Activated naive CD4-positive, alpha-beta T cell treated with anti-CD3 and anti-CD28 coated beads, Interleukin-2, amount 50 U/mL, for 24 hours (primary cell): ENCODE measurements at regions not wholly inside any gene's neighbourhood (a gene's known extent, or its start where the extent isn't known, plus 50 kb on each side); places are given as distances from the start of the nearest gene placed in this dataset.

Experiments
- H3K27ac Mint-ChIP-seq: one replicate; pipeline ENCODE4 v1.8.0; 2021; ENCODE audit warnings: mild to moderate bottlenecking, mixed read lengths
- H3K27me3 Mint-ChIP-seq: one replicate; pipeline ENCODE4 v1.8.0; 2021; ENCODE audit warnings: mixed read lengths
- H3K36me3 Mint-ChIP-seq: one replicate; pipeline ENCODE4 v1.8.0; 2021; ENCODE audit warnings: mixed read lengths
- H3K4me1 Mint-ChIP-seq: one replicate; pipeline ENCODE4 v1.8.0; 2021; ENCODE audit warnings: mixed read lengths
- H3K4me3 Mint-ChIP-seq: one replicate; pipeline ENCODE4 v1.8.0; 2021; ENCODE audit warnings: mild to moderate bottlenecking, mixed read lengths
- H3K9me3 Mint-ChIP-seq: one replicate; pipeline ENCODE4 v1.8.0; 2021; ENCODE audit warnings: mixed read lengths

DNA sequence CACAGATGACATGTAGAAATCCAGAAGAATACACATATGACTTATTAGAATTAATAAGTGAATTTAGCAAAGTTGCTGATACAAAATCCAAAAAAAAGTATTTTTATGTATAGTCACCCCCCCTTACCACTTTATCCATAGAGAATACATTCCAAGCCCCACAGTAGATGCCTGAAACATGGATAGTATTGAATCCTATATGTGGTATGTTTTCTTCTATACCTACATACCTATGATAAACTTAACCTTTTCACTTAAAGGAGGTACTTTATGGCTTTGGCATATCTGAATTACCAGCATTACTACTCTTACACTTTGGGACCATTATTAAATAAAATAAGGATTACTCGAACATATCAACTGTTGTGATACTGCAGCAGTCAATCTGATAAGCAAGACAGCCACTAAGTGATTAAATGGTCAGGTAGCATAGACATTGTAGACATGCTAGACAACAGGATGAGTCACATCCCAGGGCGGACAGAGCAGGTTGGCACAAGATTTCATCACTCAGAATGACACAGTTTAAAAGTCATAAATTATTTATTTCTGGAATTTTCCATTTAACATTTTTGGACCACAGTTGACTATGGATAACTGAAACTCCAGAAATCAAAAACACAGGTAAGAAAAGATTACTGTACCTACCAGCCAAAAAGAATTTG, 208.2 kb upstream of the CHAC2 start:
- Mint-ChIP-seq H3K4me1 (no peaks in the 10 kb centered on the region), H3K27me3 (peaks cover 1% of the 10 kb centered on the region), H3K4me3 (no peak overlapping the region), H3K36me3 (no peaks in the 10 kb centered on the region), H3K27ac (no peak overlapping the region), H3K9me3 (peaks cover 5% of the 10 kb centered on the region)

DNA sequence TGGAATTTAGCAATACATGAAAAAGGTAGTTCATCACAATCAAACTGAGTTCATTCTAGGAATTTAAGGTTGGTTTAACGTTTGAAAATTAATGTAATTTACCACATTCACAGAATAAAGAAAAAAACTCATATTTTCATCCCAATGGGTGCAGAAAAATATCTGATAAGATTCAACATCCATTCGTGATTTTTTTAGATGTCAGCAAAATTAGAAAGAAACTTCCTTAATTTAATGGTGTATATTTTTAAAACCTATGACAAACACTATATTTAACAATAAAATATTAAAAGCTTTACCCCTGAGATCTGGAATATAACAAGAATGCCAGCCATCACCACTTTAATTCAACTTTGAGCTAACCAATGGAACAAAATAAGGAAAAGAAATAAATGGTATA, 208.7 kb upstream of the CHAC2 start:
- peaks cover 1% of the 10 kb centered on the region for H3K27me3 Mint-ChIP-seq
- H3K4me1 Mint-ChIP-seq = no peaks in the 10 kb centered on the region
- H3K9me3 Mint-ChIP-seq = peaks cover 5% of the 10 kb centered on the region
- H3K36me3 Mint-ChIP-seq = no peaks in the 10 kb centered on the region
- no peak overlapping the region for H3K27ac Mint-ChIP-seq
- no peak overlapping the region for H3K4me3 Mint-ChIP-seq

DNA sequence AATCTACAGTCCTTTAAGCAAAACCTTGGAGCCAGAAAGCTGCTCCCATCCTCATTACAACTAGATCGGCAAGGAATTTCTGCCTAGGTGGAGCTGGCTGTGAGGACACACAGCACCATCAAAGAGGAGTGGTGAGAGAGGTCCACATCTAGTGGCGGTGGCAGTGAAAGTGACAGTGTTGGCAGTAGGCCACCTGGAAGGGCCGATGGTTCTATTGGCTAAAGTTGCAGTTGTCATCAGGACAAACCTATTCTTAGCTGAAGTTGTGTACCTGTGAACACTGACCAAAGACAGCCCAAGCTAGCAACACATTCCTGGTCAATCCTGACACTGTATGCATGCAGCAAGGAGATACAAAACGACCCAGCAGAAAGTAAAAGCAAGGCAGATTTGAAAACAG, 218.1 kb upstream of the CHAC2 start:
- Mint-ChIP-seq H3K27ac (no peak overlapping the region), H3K36me3 (no peaks in the 10 kb centered on the region), H3K27me3 (peaks cover 6% of the 10 kb centered on the region), H3K4me3 (no peak overlapping the region), H3K9me3 (peaks cover 7% of the 10 kb centered on the region), H3K4me1 (no peaks in the 10 kb centered on the region)

DNA sequence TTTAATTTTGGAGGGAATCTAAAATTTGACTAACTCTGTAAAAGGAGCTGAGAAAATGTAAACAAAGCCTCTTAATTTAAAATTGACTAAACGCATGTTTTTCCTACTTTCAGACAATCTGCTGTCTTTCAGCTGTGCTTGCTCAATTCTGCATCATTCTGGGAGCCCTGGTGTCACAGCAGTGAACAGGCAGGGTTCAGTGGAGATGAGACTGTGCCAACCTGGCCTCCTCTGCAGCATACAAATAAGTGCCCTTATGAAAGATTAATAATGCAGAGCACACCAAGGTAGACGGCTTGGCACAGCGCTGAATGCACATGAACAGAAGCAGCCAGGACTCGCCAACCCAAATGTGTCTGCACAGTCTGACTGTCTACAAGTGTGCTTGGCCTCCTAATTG, 222.0 kb upstream of the CHAC2 start:
- Mint-ChIP-seq H3K4me1 (no peaks in the 10 kb centered on the region), H3K36me3 (no peaks in the 10 kb centered on the region), H3K27ac (no peak overlapping the region), H3K4me3 (no peak overlapping the region), H3K9me3 (no peaks in the 10 kb centered on the region), H3K27me3 (peaks cover 7% of the 10 kb centered on the region)

DNA sequence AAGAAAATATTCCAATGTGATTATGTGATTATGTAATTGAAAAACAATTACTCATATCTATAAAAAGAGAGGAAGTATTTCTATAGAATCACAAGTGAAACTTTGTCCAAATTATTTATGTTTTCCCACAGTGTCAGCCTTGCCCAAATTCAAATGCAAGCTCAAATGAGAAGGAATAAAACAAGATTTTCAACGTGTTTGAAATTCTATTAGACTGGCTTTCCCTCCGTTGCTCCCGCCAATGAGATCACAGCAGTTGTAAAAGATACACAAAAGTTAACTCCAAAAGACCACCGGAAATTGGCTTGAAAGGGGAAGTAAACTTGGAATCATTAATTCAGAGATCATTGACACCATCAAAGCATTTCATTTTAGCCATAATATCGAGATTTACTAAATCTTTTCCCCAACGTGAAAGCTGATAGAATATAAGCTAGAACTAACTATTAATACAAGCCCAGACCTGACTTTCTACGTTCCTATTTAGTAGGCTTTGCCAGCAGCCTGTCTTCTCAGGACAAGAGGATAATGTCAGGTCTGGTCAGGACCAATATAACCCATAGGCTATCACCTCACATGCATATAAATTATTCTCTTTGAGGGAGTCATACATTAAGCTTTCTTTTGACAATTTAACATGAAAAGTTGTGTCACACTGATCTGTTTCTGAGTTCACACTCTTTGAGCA, 222.6 kb upstream of the CHAC2 start:
- H3K4me3 Mint-ChIP-seq = no peak overlapping the region
- H3K9me3 Mint-ChIP-seq = no peaks in the 10 kb centered on the region
- peaks cover 7% of the 10 kb centered on the region for H3K27me3 Mint-ChIP-seq
- H3K36me3 Mint-ChIP-seq = no peaks in the 10 kb centered on the region
- no peaks in the 10 kb centered on the region for H3K4me1 Mint-ChIP-seq
- no peak overlapping the region for H3K27ac Mint-ChIP-seq

DNA sequence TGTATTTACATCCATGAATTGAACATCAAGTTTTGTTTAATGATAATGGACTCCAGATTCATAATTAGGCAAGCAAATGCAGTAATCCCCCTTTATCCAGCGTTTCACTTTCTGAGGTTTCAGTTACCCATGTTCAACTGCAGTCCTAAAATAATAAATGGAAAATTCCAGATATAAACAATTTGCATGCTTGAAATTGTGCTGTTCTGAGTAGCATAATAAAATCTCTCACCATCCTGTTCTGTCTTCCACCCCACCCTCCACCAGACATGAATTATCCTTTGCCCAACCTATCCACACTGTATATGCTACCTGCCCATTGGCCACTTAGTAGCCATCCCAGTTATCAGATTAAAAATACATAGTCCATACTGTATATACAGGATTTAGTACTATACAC, 224.5 kb upstream of the CHAC2 start:
- H3K27ac Mint-ChIP-seq = no peak overlapping the region

DNA sequence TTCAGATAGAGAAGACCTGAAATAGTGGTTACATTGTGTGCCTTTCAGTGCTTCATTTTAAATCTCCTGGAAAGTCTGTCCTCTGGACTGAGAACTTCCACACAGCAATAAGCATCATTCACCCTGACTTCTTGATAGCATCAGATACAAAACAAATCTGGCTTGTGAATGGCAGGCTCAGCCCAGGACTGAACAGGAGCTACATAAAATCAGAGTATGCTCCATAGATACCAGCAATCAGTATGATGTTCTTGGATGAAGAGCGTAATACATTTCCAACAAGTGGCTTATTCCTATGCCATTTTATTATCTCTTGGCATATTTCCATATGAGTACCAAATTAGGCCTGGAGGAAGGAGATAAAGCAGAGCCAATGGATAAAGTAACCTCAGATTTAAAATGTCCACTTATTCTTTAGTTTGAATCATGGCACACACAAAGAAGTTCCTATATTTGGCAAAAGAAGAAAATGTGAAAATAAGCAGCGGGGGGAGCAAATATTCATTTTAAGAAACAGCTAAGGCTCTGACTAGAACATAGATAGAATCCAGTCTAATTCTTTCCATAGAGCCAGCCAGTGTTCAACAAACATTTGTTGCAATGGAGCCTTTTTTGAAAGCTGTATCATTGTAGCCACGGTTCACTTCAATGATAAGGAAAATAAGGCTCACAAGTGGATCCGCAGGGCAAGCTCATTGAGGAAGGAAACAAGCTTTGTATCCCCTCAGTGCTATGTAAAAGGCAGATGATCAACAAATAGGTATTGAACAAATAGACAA, 230.8 kb upstream of the CHAC2 start:
- Mint-ChIP-seq H3K27ac (no peak overlapping the region), H3K4me1 (no peaks in the 10 kb centered on the region)

More for the DNA sequence above, 224.5 kb upstream of the CHAC2 start:
- Mint-ChIP-seq H3K36me3 (no peaks in the 10 kb centered on the region), H3K27me3 (peaks cover 11% of the 10 kb centered on the region), H3K9me3 (peaks cover 5% of the 10 kb centered on the region), H3K4me1 (no peaks in the 10 kb centered on the region), H3K4me3 (no peak overlapping the region)

DNA sequence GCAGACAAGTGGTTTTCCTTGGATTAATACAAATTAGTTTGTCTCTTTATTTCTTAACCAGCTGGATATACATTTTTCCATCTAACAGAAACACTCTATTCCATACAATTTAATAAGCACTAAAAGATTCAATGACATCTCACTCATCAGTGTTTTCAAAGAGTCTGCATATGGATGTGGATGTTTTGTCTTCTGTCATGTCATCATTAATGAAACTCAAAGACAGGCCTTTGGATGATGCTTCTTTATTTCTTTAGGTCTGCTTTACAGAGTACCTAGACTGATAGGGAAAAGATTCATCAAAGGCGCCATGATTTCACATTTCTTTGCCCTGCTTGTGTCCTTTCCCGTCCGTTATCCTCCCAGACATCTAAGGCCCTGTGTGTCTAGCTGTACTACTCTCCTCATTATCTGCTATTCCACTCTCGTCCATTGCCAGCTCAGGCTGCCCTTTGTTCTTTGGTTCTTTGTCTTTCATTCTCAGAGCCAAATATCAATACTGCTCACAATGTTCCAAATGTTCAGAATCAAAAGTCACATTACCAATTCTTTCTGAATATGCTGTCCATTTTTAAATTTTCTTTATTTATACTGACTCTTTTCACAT, 232.3 kb upstream of the CHAC2 start:
- no peaks in the 10 kb centered on the region for H3K4me1 Mint-ChIP-seq
- H3K9me3 Mint-ChIP-seq = peaks cover 11% of the 10 kb centered on the region
- no peak overlapping the region for H3K27ac Mint-ChIP-seq
- no peaks in the 10 kb centered on the region for H3K36me3 Mint-ChIP-seq
- no peak overlapping the region for H3K4me3 Mint-ChIP-seq
- peaks cover 10% of the 10 kb centered on the region for H3K27me3 Mint-ChIP-seq

More for the DNA sequence above, 230.8 kb upstream of the CHAC2 start:
- no peaks in the 10 kb centered on the region for H3K36me3 Mint-ChIP-seq
- no peak overlapping the region for H3K4me3 Mint-ChIP-seq
- peaks cover 9% of the 10 kb centered on the region for H3K9me3 Mint-ChIP-seq
- H3K27me3 Mint-ChIP-seq = peaks cover 12% of the 10 kb centered on the region

DNA sequence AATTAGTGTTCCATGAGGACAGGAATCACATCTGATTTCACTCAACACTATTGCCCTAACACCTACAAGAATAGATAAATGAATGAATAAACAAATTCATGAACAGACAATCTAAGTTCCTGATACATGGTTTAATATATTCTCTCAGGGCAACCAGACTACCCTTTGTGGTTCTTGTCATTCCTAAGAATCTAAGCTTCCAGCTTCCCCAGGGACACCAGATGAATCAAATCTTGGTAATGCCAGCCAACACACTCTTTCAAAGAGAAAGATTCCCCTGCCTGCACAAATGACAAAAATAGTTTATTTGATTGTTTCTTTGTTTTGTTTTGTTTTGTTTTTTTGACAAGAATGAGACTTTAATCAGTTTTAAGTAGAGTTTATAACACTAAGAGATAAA, 237.5 kb upstream of the CHAC2 start:
- H3K9me3 Mint-ChIP-seq = peaks cover 15% of the 10 kb centered on the region
- no peak overlapping the region for H3K27ac Mint-ChIP-seq
- H3K27me3 Mint-ChIP-seq = peaks cover 4% of the 10 kb centered on the region
- no peaks in the 10 kb centered on the region for H3K4me1 Mint-ChIP-seq
- no peak overlapping the region for H3K4me3 Mint-ChIP-seq
- peaks cover 1% of the 10 kb centered on the region for H3K36me3 Mint-ChIP-seq

DNA sequence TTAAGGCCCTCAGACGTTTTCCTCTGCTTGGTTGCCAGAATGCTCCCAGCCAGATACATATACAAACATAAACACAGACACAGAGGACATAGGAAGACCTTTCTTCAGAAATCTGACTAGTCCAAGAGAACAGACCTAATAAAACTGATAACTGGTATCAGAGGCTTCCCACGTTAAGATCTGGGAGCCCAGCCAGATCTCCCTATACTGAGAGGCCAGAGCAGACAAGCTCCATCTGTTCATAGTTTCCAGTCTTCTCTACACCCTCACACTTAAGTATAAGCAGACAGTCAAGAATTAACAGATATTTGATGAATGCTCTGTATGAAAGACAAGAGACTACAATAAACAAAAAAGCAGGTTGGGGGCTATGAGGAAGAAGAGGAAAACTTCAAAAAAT, 240.5 kb upstream of the CHAC2 start:
- Mint-ChIP-seq H3K27ac (no peak overlapping the region), H3K4me1 (no peaks in the 10 kb centered on the region), H3K4me3 (no peak overlapping the region), H3K9me3 (peaks cover 15% of the 10 kb centered on the region), H3K27me3 (peaks cover 9% of the 10 kb centered on the region), H3K36me3 (peaks cover 1% of the 10 kb centered on the region)

DNA sequence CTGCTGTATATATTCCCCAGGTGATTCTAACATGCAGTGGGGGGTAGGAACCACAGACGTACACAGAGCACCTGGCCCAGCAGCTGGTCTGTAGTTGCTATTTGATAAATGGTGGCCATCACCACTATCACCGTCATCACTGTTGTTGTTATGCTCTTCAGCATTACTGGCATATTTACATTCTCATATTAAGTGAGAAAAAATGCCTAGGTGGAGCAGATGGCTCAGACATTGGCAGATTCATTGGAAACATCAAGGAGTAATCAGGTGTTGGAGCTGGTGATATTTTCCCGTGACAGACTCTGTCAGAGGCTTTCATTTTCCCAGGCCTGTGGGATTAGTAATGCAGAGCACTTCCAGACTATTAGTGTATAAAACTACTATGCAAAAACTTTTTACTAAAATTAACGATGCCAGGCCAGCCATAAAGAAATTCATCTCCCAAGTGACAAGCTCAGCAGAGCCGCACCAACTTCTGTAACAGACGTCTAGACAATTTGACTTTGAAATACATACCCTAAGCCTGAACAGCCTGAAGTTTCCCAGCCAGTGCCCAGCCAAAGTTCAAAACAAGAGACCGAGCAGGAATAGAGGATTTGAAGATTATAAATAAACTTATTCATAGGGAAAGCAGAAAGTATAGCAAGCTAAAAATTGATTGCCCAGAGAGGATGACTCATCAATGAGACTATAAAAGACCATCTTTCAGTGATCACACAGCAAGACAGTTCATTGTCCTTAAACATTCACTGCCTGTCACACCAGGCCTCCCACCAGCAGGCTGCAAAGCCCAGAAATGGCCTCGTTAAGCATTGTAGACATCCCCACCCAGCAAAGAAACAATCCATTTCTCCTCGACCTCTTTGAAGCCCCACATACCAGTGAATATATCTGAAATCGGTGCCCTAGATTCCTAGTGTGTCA, 247.4 kb upstream of the CHAC2 start:
- H3K36me3 Mint-ChIP-seq = no peaks in the 10 kb centered on the region
- no peak overlapping the region for H3K27ac Mint-ChIP-seq
- H3K27me3 Mint-ChIP-seq = peaks cover 10% of the 10 kb centered on the region
- H3K4me3 Mint-ChIP-seq = no peak overlapping the region
- no peaks in the 10 kb centered on the region for H3K9me3 Mint-ChIP-seq
- no peaks in the 10 kb centered on the region for H3K4me1 Mint-ChIP-seq

DNA sequence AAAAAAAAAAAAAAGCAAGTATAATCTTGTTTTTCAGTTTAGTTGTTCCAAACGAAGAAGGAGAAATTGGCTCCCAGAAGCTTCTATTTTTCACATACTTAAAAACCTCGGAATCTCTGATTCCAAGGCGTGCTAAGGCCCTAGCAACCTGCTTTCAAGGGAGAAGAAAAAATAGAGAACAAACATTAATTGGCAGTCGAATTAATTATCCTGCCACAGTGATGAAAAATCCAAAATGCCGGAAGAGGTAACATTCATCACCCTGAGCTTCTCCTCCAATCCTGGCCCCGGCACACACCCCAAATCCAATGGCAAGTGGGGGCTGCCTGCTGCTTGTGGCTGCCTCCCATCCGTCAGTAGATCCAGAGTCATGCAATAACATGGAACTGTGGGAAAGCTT, 250.2 kb upstream of the CHAC2 start:
- Mint-ChIP-seq H3K27ac (no peak overlapping the region), H3K4me3 (no peak overlapping the region), H3K27me3 (peaks cover 3% of the 10 kb centered on the region), H3K4me1 (no peaks in the 10 kb centered on the region), H3K36me3 (no peaks in the 10 kb centered on the region), H3K9me3 (no peaks in the 10 kb centered on the region)

DNA sequence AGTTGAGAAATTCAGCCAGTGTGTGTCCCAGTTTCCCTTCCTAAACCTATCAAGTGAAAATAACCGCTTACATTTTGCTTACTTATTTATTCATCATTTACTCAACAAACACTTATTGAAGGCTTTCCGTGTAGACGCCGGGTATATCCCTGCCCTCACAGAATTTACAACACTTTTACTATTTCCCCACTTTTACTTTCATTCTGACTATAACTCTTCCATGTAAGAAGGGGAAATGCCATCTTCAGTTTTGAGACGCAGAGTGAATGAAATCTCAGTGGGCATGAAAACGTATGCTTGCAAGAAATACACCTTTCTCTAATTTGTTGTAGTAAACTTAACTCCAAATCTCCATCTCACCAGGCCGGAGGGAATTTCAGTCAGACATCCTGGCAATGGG, 251.0 kb upstream of the CHAC2 start:
- Mint-ChIP-seq H3K36me3 (no peaks in the 10 kb centered on the region), H3K27me3 (peaks cover 3% of the 10 kb centered on the region), H3K4me1 (no peaks in the 10 kb centered on the region)

DNA sequence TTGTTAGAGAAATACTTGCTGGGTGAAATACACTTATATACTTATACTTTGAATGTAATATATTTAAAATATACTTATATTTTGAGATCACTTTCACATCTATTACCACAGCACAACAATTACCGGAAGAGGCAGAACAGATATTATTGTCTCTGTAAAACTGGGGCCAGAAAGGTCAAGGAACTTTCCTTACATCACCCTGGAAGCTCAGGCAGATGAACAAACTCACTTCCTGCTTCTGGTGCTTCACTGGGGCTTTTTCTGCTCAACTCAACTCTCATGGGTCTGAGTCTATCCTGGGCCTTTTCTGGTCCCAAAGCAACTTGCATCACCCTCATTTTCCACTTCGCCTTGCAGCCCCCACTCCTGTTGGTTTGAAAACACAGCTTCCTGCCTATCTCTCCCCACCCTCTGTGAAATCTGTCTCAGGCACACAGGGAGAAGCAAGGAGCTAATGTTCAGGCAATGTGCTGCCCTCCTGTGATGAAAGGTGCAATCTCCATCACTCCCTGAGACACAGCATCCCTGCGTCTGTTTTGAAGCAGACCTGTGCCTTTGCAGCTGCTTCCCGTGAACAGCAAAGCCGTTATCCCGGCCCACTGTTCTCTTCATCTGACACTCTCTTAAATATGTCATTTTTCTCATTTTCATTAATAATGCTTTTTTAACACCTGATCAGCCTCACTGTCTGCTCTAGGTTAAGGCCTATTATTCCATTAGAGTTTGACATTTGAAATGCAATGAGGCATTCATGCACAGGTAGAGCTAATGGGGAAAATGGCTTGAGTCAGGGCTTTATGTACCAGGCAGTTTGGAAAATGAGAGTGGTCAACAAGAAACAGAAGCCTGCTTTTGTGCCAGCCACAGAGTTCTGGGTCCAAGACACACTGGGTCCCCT, 251.9 kb upstream of the CHAC2 start:
- Mint-ChIP-seq H3K36me3 (no peaks in the 10 kb centered on the region), H3K27me3 (peaks cover 3% of the 10 kb centered on the region), H3K27ac (no peak overlapping the region), H3K9me3 (no peaks in the 10 kb centered on the region), H3K4me1 (no peaks in the 10 kb centered on the region), H3K4me3 (no peak overlapping the region)

More for the DNA sequence above, 251.0 kb upstream of the CHAC2 start:
- H3K4me3 Mint-ChIP-seq = no peak overlapping the region
- no peak overlapping the region for H3K27ac Mint-ChIP-seq
- no peaks in the 10 kb centered on the region for H3K9me3 Mint-ChIP-seq
